ENCODE measurements at regions not wholly inside any gene's neighbourhood (a gene's known extent, or its start where the extent isn't known, plus 50 kb on each side); places are given as distances from the start of the nearest gene placed in this dataset.
"Not testable (repeated sequence)": the region's sequence is repeated elsewhere in the genome, so short reads cannot be mapped to it uniquely, and the experiment has no call there.

GRCh38 chr1:163580926-163581325, 259.2 kb downstream of the NUF2 start:
- DNase-seq: no peak

- DNase-seq: peak; percentile 8
Measured at GRCh38 chr1:163583661-163584181, 262.0 kb downstream of the NUF2 start.

- no peak for DNase-seq
Measured at GRCh38 chr1:163585796-163586195, 264.0 kb downstream of the NUF2 start.

GRCh38 chr1:163588796-163589195, 267.0 kb downstream of the NUF2 start:
- DNase-seq: no peak

GRCh38 chr1:163589735-163590134, 268.0 kb downstream of the NUF2 start:
- DNase-seq: no peak

- not testable (repeated sequence) for DNase-seq
Measured at GRCh38 chr1:163591131-163591530, 269.4 kb downstream of the NUF2 start.

GRCh38 chr1:163592623-163593022, 270.9 kb downstream of the NUF2 start:
- DNase-seq: not testable (repeated sequence)

GRCh38 chr1:163596106-163596505, 274.4 kb downstream of the NUF2 start:
- not testable (repeated sequence) for DNase-seq

GRCh38 chr1:163596541-163597258, 274.9 kb downstream of the NUF2 start:
- DNase-seq: no peak

GRCh38 chr1:163604321-163604720, 282.6 kb downstream of the NUF2 start:
- DNase-seq: no peak

- no peak for DNase-seq
Measured at GRCh38 chr1:163604896-163605295, 283.1 kb downstream of the NUF2 start.

GRCh38 chr1:163608979-163609378, 287.2 kb downstream of the NUF2 start:
- DNase-seq: no peak

- DNase-seq: no peak
Measured at GRCh38 chr1:163609858-163610257, 288.1 kb downstream of the NUF2 start.

GRCh38 chr1:163610486-163610885, 288.7 kb downstream of the NUF2 start:
- DNase-seq: no peak

GRCh38 chr1:163614361-163614760, 292.6 kb downstream of the NUF2 start:
- DNase-seq: no peak

GRCh38 chr1:163628034-163628773, 306.4 kb downstream of the NUF2 start:
- DNase-seq: no peak

GRCh38 chr1:163632269-163632668, 310.5 kb downstream of the NUF2 start:
- DNase-seq: no peak

GRCh38 chr1:163633366-163633765, 311.6 kb downstream of the NUF2 start:
- DNase-seq: no peak

GRCh38 chr1:163645676-163646075, 323.9 kb downstream of the NUF2 start:
- not testable (repeated sequence) for DNase-seq

GRCh38 chr1:163650624-163651023, 328.9 kb downstream of the NUF2 start:
- DNase-seq: no peak

- no peak for DNase-seq
Measured at GRCh38 chr1:163652441-163652840, 330.7 kb downstream of the NUF2 start.

- no peak for DNase-seq
Measured at GRCh38 chr1:163655565-163655964, 333.8 kb downstream of the NUF2 start.

- no peak for DNase-seq
Measured at GRCh38 chr1:163656095-163656759, 334.5 kb downstream of the NUF2 start.

Data from tongue (tissue), 1 donor.